ENCODE measurements at regions not wholly inside any gene's neighbourhood (a gene's known extent, or its start where the extent isn't known, plus 50 kb on each side); places are given as distances from the start of the nearest gene placed in this dataset.
A peak's percentile ranks its signal among the peaks of the same experiment; 100 is the strongest.
"Not testable (repeated sequence)": the region's sequence is repeated elsewhere in the genome, so short reads cannot be mapped to it uniquely, and the experiment has no call there.

- no peak for DNase-seq (ENCODE audit: low read depth)
Measured at GRCh38 chr15:70247281-70247680, 149.6 kb upstream of the TLE3 start.

GRCh38 chr15:70246623-70247220, 149.0 kb upstream of the TLE3 start:
- no peak for DNase-seq (ENCODE audit: low read depth)

GRCh38 chr15:70245932-70246622, 148.4 kb upstream of the TLE3 start:
- peak; percentile 77 for DNase-seq (ENCODE audit: low read depth)

- no peak for DNase-seq (ENCODE audit: low read depth)
Measured at GRCh38 chr15:70244978-70245542, 147.3 kb upstream of the TLE3 start.

GRCh38 chr15:70243686-70244540, 146.2 kb upstream of the TLE3 start:
- DNase-seq (ENCODE audit: low read depth): no peak

- DNase-seq (ENCODE audit: low read depth): no peak
Measured at GRCh38 chr15:70242951-70243685, 145.4 kb upstream of the TLE3 start.

GRCh38 chr15:70241561-70242320, 144.0 kb upstream of the TLE3 start:
- DNase-seq (ENCODE audit: low read depth): no peak

- no peak for DNase-seq (ENCODE audit: low read depth)
Measured at GRCh38 chr15:70240820-70241430, 143.2 kb upstream of the TLE3 start.

GRCh38 chr15:70240082-70240481, 142.4 kb upstream of the TLE3 start:
- no peak for DNase-seq (ENCODE audit: low read depth)

GRCh38 chr15:70238917-70239316, 141.2 kb upstream of the TLE3 start:
- no peak for DNase-seq (ENCODE audit: low read depth)

- DNase-seq (ENCODE audit: low read depth): peak; percentile 19
Measured at GRCh38 chr15:70237626-70238025, 139.9 kb upstream of the TLE3 start.

GRCh38 chr15:70236341-70237086, 138.8 kb upstream of the TLE3 start:
- DNase-seq (ENCODE audit: low read depth): peak; percentile 87

GRCh38 chr15:70235347-70235746, 137.6 kb upstream of the TLE3 start:
- peak; percentile 54 for DNase-seq (ENCODE audit: low read depth)

- peak; percentile 94 for DNase-seq (ENCODE audit: low read depth)
Measured at GRCh38 chr15:70234256-70234905, 136.7 kb upstream of the TLE3 start.

GRCh38 chr15:70231484-70231883, 133.8 kb upstream of the TLE3 start:
- DNase-seq (ENCODE audit: low read depth): no peak

GRCh38 chr15:70227918-70228317, 130.2 kb upstream of the TLE3 start:
- DNase-seq (ENCODE audit: low read depth): not testable (repeated sequence)

- DNase-seq (ENCODE audit: low read depth): no peak
Measured at GRCh38 chr15:70227147-70227546, 129.4 kb upstream of the TLE3 start.

- DNase-seq (ENCODE audit: low read depth): no peak
Measured at GRCh38 chr15:70226337-70226980, 128.7 kb upstream of the TLE3 start.

GRCh38 chr15:70225416-70225815, 127.7 kb upstream of the TLE3 start:
- DNase-seq (ENCODE audit: low read depth): no peak

All from EH (cell line).